Left renal pelvis (tissue), 4 donors: ENCODE measurements at regions not wholly inside any gene's neighbourhood (a gene's known extent, or its start where the extent isn't known, plus 50 kb on each side); places are given as distances from the start of the nearest gene placed in this dataset.
"Not testable (repeated sequence)": the region's sequence is repeated elsewhere in the genome, so short reads cannot be mapped to it uniquely, and the experiment has no call there.

Source experiments
- DNase-seq, 4 donors: peaks; one replicate each; pipeline ENCODE4 v3.0.0-alpha.2; 2013; ENCODE audit warnings: low read depth in 4 of 4, low spot score in 3 of 4

DNA sequence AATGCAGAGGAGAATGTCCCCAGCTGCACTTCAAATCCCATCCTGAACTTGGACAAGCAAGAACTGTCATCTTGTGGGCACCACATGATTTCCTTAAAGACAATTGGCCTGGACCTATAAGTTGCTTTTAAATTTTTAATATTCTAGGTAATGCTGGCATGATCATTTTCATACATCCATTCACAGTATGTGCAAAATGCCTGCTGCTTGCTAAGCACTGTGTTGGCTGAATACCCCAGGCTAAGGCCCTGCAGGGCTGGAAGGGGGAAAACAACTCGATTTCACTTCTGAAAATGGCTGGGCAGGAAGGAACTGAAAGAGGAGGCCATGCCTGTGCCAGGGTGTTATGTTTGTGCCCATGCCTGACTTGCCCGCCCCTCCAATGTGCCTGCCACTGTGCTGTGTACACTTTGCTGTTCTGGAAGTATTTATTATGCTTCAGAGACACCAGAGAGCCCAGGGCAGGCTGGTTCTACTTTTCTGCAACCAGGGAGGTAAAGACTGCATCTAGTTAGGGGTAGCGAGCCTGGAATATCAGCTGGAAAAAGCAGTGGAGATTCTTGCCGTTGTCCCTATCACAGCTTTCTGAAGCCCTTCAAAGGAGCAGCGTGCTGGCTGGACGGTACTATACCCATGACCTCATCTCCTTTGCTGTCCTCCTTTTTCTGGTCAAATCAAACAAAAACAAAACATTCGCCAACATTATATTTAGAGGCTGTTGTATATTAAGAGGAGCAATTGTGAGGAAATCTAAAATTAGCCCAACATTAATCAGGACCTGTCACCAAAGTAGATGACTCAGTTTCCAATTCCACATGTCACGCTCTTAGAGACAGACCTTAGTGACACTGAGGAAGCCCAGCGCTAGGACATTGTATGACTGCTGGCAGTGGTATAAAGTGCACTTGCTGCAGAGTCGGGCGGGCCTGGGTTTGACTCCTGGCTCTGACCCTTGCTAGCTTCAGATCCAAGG is 158.1 kb downstream of the DDX1 start:
- DNase-seq, result no peak

DNA sequence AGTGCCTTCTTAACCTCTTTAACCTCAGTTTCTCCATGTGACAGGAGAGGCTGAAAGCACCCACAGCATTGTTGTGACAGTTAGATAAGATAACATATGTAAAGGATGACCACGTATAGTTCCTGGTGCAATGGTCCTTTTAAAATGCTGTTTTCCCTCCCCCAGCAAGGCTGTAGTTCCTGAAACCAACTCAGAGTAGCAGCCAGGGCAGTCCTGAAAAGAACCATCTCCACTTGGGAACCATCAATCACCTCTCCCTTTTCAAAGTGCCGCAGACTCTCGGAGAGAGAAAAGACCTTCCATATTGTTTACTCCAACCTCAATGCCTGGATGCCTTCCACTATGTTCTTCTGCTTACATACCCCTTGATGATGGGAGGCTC is 158.8 kb downstream of the DDX1 start:
- DNase-seq, result no peak

DNA sequence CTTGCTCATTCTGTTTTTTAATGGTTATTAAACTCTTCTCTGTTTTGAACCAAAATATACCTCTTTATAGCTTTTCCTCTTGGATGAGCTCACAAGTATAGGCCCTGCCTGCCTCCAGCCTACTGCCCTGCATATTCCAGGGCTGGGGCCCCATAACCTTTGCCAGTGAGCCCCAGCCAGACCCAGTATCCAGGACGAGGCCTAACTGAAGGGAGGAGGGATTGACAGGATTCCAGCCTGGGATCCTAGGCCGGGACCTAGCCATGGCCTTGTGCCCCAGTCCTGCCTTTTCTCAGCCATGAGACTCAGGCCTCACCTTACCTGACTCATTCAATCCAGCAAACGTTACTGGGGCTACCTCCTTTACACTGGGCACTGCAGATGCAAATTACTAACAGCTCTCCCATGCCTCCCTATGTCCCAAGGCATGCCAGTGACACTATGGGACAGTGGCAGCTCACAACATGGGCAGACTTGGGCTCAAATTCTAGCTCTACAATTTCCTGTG is 159.2 kb downstream of the DDX1 start:
- no peak for DNase-seq

DNA sequence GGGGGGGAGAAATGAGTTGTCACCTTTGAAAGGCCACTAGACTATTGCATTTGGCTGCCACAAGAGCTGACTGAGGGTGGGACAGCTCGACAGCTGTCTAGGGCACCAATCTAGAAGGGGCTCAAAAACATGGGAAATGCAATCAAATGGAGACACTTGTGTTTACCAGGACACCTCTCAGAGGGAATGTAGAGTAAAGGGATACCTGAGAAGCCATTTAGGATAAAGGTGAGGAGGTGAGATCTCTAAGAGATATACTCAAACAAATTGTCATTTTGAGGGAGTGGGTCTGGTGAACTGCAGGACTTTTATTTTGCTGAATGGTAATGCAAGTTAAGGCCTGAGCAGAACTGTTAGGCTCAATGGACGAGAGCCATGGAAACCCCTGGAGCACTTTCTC is 159.8 kb downstream of the DDX1 start:
- DNase-seq, result no peak

DNA sequence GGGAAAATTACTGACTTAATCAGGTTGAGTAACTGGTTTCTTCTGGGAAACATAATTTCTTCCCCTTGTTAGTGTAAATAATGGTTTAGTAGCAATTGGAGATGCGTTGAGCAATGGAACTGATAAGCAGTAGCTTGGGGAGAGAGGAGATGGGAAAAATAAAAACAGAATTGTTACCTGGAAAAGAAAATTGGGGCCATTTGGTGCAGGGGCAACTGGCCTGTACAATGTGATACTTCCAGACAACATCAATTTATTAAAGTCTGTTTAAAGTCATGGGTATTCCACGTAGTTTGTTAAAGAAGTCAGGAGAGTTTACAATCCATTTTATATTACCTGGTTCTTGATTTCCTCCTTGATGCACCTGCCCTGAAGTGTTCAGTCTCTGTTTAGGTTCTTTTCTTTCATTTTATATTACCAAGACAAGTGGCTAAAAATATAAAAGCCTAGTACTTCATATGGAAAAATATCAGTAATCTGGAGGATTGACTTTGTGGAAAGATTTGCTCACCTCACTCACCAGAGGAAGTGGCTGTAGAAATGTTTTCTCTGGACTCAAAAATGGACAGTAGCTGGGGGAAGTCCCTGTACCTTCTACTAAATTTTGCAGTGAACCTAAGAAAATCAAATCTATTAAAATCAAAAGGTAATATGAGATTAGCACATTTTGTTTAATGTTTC is 161.0 kb downstream of the DDX1 start:
- no peak for DNase-seq

DNA sequence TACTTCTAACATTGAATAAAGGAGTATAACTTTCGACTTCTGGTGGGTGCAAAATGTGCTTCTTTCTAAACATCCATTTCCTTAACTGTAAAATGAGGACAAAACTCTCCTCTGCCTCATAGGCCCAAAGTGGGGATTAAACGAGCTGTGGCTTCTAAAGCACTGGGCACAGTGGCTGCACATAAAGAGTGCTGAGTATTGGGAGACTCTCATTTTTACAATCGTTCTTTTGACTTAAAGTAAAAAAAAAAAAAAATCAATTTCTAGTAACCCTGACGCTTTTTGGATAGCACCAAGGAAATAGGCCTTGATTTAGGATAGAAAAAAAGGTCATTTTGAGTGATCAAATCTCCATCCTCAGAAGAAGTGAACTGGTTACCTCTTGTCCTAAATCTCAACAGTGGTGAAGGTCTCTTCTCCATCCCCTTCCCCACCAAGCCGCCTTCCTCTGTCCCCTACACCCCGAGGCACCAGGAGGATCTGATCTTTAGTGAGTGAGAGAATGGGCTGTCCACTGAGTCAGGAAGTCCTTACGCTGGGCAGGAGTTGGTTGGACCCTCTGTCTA is 161.6 kb downstream of the DDX1 start:
- no peak for DNase-seq

DNA sequence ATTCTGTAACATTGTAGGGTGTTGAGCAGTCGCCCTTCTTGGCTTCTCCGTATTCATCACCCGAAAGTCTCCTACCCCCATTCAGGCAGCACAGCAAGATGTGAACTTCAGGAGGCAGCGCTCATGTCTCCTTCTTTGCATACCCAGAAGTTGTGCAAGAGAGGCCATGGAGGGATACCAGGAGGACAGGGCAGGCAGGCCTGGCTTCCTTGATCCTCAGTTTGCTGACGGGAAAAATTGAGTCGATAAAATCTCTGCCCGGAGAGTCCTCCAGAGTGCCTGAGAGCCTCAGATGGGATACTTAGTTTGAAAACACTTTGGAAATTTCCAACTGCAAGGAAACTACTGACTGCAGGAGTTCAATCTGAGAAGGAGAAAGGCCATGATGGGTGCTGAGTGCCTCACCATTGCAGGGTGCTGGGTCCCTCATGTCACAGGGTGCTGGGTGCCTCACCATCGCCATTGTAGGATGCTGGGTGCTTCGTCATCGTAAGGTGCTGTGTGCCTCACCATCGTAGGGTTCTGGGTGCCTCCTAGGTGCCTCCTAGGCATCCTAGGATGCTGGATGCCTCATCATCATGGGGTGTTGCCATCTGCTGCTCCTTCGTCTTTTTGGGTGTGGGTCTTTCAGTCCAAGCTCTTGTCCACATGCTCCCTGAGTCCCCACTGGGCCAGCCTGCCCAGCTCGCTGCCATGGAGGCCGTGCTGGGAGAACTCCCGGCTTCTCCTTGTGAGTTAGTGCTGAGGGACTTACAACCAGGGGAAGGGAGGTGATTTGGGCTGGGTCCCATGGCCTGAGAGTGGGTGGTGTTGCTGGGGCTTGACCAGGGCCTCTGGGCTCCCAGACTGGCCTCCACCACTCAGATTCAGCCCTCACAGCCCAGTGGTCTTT is 162.4 kb downstream of the DDX1 start:
- no peak for DNase-seq

DNA sequence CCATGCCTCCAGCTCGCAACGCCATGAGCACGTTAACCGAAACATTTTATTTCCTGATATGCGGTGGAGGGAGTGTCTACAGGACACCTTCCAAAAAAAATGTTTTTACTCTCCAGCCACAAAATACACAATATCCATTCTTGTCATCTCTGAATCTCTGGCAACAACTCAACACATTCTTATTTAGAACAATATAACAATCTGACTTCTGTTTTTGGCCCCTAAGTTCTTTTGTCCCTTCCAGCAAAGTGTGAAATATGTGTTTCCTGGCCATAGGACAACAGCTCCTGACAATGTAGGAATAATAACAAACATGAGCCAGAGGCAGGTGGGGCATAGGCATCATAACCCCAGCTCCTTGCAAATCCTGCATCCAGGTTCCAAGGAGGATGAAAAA is 163.0 kb downstream of the DDX1 start:
- DNase-seq, result no peak

DNA sequence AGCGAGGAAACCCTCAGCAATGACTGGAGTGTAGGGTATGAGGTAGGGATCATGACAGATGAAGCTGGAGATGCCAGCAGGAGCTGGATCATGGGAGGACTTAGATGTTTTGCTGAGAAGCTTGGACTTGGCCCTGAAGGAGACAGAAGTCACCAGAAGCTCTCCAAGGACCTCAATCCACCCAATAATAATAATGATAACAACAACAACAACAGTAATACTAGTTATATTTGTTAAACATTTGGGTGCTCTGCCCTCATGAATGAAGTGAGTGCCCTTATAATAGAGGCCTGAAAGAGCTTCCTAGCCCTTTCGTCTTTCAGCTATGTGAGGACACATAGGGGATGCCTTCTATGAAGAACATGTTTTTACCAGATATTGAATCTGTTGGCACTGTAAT is 163.9 kb downstream of the DDX1 start:
- DNase-seq, result no peak

DNA sequence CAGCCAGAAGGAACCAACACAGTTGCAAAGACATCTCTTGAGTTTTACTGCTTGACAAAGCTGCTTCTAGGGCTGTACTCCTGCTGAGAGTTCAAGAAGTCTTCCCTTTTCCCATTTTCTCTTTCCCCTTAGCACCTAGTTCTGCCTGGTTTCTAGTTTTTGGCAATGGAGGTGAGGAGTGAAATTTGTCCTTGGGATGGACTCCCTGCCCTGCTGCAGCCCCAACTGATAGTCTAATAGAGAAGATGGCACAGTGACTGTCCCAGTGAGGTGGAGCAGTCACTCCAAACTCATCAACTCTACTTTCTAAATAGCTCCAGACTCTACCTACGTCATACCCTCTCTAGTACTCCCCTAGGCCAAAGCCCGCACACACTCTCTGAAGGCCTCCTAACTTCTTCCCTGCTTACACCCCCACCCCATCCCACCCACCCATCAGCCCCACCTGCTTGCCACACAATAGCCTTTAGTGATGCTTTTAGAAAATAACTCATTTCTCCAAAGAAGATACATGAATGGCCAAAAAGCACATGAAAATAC is 164.4 kb downstream of the DDX1 start:
- no peak for DNase-seq

DNA sequence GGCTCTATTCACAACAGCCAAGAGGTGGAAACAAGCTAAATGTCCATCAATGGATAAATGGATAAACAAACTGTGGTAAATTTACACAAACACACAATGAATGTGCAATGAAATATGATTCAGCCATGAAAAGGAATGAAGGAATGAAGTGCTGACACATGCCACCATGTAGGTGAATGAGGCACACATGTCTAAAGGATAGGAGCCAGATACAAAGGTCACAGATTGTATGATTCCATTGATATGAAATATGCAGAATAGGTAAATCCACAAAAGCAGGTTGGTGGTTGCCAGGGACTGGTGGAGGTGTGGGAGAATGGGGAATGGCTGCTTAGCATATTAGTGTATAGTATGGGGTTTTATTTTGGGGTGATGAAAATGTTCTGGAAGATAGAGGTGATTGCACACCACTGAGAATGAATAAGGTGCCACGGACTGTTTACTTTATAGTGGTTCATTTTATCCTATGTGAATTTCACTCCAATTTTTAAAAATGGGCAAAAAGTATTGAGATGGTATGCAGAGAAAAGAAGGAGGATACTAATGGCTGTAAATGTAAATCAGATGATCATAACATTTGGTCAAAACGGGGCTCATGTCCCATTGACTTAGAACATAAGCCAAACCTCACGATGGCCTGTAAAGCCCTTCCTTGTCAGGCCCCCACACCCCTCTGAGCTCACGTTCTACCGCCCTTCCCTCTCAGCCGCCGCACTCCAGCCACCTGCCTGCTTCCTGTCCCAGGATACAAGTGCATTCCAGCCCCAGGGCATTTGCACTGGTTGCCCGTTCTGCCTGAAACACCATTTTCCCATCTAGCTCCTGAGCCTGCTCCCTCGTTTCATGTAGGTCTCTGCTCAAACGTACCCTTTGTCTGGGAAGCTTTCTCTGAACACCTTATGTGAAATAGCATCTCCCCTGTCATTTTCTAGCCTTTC is 165.5 kb downstream of the DDX1 start:
- no peak for DNase-seq

DNA sequence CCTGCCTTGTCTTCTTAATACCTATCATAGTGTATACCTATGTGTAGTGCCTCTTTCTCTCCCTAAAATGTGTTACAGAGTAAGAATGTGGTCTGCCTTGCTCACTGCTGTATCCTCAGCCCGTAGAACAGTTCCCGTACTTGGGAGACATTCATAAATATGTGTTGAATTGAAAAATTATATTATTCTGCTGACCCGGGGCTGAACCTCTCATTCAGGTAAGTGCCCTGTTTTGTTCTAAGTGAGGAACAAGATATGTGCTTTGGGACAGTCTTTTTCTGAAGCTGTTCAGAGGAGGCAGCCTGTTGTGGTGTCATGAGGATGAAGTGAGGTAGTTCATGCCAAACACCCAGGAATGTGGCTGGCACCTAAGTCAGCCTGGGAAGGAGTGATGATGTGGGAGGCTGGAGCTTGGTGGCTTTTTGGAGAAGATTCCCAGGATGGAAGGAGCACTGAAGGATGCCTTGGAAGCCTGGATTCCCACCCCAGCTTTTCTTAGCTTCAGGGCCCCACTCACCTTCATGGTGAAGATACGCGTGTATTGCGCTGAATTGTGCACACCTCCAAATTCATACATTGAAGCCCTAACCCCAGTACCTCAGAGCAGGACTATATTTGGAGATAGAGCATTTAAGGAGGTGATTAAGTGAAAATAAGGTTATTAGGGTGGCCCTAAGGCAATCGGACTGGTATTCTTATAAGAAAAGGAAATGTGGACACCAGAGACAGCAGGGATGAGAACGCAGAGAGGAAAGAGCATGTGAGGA is 166.3 kb downstream of the DDX1 start:
- no peak for DNase-seq

DNA sequence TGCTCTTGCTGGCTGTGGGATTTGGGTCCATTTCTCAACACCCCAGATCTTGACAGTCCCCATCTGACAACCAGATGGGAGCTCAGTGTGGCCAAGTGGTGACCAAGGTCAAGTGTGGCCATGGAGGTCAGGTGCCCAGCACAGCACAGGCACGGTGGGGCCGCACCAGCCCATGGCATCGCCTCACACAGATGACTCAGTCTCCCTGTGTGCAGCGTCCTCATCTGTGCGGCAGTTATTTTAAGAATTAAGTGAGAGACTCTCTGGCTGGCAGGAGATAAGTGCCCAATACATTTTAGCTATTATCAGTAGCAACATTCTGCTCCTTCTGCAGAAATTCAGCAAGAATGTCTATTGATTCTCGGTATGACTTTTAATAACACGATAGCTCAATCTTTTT is 167.2 kb downstream of the DDX1 start:
- no peak for DNase-seq

DNA sequence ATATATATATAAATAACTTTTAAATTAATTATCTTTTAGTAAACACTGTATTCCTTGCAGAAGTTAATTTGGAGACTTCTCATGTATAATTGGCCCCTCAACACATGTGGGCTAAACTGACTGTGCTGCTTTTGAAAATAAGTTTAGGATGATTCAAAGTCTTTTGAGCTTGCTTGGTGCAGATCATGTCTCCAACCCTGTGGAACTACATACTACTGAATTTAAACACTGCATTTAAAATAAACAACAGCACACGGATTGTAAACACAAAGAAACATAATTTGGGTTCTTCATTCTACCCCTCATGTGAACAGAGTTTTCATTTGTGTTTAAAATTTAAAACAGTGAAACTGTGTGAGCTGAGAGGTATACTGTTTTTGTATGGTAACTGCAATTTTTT is 167.7 kb downstream of the DDX1 start:
- DNase-seq, result no peak

DNA sequence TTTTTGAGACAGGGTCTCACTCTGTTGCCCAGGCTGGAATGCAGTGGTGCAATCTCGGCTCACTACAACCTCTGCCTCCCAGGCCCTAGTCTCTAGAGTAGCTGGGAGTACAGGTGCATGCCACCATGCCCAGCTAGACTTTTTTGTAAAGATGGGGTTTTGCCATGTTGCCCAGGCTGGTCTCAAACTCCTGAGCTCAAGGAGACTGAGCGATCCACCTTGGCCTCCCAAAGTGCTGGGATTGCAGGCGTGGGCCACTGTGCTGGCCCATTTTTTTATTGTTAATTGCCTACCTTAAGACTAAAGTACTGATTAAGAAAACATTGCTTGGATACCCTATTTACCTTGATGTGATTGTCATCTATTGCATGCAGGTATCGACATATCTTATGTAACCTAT is 168.1 kb downstream of the DDX1 start:
- DNase-seq, result not testable (repeated sequence)

DNA sequence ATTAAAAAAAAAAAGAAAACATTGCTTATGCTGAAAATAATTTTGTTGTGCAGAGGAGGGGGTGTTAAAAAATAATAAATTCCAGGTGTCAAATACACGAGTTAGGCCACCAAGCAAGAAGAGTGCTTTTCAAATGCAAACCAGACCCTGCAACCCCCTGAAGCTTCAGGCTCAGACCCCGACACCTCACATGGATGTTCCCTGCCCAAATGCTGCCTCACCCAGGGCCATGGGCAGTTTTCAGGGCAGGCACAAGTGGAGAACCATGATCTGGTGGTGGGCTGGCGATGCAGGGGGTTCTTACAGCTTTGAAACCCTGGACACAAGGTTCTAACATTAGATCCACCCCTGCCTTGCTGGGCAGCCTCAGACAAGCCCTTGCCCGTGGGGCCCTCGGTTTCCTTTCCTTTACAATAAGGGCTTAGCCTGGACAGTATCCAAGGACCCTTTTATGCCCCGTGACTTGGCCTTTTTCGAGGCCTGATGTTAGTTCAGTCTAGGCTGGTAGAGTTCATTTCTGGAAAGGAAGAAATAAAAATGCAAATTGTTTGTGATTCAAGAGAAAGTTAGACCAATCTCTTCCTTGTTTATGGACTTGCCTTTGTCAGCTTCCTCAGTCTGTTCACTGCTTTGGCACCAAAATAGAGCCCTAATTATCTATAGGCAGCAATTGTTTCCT is 168.7 kb downstream of the DDX1 start:
- DNase-seq, result no peak

DNA sequence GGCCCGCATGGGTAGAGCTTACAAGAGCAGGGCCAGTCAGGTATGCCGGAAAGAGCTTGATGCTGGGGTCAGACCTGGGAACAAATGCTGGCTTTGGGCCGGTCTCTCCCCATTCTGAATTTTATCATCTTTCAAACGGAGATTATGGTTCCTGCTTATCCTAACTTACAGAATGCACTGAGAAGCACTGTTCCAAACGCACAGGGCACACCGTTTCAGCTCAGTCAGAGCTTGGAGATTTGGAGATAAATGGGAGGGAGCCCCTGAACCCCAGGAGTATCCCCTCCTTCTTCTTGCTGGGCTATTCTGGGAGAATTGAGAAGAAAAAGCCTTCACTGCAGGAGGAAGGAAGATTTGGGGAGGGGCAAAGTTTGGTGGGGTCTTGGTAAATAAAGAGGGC is 169.4 kb downstream of the DDX1 start:
- DNase-seq, result no peak

DNA sequence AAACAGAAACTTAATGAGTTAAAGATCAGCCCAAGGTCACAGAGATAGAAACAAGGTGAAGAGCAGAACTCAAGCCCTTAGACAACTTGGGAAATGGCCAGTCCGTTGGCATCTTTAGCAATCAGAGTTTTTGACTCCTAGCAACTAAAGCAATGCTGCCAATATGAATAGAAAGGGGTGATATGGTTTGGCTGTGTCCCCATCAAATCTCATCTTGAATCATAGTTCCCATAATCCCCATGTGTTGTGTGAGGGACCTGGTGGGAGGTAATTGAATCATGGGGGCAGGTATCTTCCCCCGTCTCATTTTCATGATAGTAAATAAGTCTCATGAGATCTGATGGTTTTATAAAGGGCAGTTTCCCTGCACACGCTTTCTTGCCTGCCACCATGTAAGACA is 170.2 kb downstream of the DDX1 start:
- DNase-seq, result no peak
